ENCODE measurements at regions not wholly inside any gene's neighbourhood (a gene's known extent, or its start where the extent isn't known, plus 50 kb on each side); places are given as distances from the start of the nearest gene placed in this dataset.
"Not testable (repeated sequence)": the region's sequence is repeated elsewhere in the genome, so short reads cannot be mapped to it uniquely, and the experiment has no call there.

DNA sequence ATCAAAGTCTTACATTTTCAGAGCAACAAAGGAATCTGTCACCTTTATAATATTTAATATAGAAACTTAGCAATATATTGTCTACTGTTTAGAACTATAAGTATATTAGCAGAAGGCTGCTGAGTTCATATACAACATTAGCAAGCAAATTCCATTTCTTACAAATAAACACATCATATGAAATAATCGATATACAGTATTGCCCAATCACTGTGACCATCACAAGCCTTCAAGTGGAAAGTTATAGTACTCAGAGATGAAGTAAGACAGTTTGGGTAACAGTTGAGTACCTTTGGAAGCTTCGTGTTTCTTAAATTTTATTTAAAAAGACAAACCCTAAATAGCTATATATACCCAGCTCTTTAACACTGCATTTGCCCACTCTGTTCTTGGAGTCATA, 135.2 kb upstream of the IRX1 start:
- TF ChIP-seq, protein P1, sequence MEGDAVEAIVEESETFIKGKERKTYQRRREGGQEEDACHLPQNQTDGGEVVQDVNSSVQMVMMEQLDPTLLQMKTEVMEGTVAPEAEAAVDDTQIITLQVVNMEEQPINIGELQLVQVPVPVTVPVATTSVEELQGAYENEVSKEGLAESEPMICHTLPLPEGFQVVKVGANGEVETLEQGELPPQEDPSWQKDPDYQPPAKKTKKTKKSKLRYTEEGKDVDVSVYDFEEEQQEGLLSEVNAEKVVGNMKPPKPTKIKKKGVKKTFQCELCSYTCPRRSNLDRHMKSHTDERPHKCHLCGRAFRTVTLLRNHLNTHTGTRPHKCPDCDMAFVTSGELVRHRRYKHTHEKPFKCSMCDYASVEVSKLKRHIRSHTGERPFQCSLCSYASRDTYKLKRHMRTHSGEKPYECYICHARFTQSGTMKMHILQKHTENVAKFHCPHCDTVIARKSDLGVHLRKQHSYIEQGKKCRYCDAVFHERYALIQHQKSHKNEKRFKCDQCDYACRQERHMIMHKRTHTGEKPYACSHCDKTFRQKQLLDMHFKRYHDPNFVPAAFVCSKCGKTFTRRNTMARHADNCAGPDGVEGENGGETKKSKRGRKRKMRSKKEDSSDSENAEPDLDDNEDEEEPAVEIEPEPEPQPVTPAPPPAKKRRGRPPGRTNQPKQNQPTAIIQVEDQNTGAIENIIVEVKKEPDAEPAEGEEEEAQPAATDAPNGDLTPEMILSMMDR (IDR thresholded peaks at IDR 0.05; ENCODE audit: low read depth, low read length), result no peak
- no peak for DNase-seq (ENCODE audit: low read depth in 2 of 2)
- no peak overlapping the region for H3K4me3 ChIP-seq (replicated peaks in 1 of 2; ENCODE audit: low read depth in 2 of 2, low read length in 2 of 2)

DNA sequence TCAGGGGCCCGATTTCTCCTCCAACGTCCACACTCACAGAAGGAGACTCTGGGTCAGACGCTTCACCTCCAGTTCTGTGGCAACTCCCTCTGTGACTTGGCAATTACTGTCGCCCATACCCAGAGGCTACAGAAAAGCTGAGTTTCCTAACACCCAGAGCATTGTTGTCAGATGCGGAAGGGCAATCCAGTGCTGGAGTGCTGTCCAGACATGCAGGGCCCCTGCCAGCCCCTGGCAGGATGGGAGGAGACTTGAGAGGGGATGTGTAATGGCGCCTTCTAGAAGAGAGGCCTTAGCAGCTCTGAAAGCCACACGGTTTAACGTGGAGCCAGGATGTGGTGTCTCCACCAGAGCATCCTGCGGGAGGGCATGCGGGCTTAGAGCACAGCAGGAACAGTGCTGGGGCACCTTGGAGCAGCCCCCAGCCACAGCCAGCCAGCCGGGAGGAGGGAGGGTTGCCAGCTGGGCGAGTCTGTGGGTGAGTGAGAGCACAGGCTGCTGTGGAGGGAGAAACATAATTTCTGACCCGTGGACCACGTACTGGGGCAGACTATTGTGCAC, 139.4 kb upstream of the IRX1 start:
- TF ChIP-seq, protein P1 (IDR thresholded peaks at IDR 0.05; ENCODE audit: low read depth, low read length), result no peak
- no peak for DNase-seq (ENCODE audit: low read depth in 2 of 2)
- H3K4me3 ChIP-seq (replicated peaks in 1 of 2; ENCODE audit: low read depth in 2 of 2, low read length in 2 of 2), result no peak overlapping the region

GRCh38 chr5:3454028-3454427, 141.6 kb upstream of the IRX1 start:
- H3K4me3 ChIP-seq (replicated peaks in 1 of 2; ENCODE audit: low read depth in 2 of 2, low read length in 2 of 2); DNase-seq (ENCODE audit: low read depth in 2 of 2): not testable (repeated sequence)

GRCh38 chr5:3452622-3453021, 143.0 kb upstream of the IRX1 start:
- TF ChIP-seq, protein P1 (IDR thresholded peaks at IDR 0.05; ENCODE audit: low read depth, low read length), result no peak
- DNase-seq (ENCODE audit: low read depth in 2 of 2), result no peak
- H3K4me3 ChIP-seq (replicated peaks in 1 of 2; ENCODE audit: low read depth in 2 of 2, low read length in 2 of 2), result no peak overlapping the region

GRCh38 chr5:3451961-3452360, 143.7 kb upstream of the IRX1 start:
- H3K4me3 ChIP-seq (replicated peaks in 1 of 2; ENCODE audit: low read depth in 2 of 2, low read length in 2 of 2), result no peak overlapping the region
- DNase-seq (ENCODE audit: low read depth in 2 of 2), result no peak
- TF ChIP-seq, protein P1 (IDR thresholded peaks at IDR 0.05; ENCODE audit: low read depth, low read length), result no peak

- DNase-seq (ENCODE audit: low read depth in 2 of 2), result no peak
- TF ChIP-seq, protein P1 (IDR thresholded peaks at IDR 0.05; ENCODE audit: low read depth, low read length), result no peak
- no peak overlapping the region for H3K4me3 ChIP-seq (replicated peaks in 1 of 2; ENCODE audit: low read depth in 2 of 2, low read length in 2 of 2)
Observed at GRCh38 chr5:3449481-3449880, 146.2 kb upstream of the IRX1 start.

DNA sequence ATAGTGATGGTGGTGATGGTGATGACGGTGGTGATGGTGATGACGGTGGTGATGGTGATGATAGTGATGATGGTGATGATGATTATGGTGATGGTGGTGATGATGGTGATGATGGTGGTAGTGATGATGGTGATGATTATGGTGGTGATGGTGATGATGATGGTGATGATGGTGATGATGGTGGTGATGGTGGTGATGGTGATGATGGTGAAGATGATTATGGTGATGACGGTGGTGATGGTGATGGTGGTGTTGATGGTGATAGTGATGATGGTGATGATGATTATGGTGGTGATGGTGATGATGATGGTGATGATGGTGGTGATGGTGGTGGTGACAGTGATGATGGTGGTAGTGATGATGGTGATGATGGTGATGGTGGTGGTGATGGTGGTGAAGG, 149.2 kb upstream of the IRX1 start:
- TF ChIP-seq, protein P1 (IDR thresholded peaks at IDR 0.05; ENCODE audit: low read depth, low read length), result no peak
- no peak for DNase-seq (ENCODE audit: low read depth in 2 of 2)
- no peak overlapping the region for H3K4me3 ChIP-seq (replicated peaks in 1 of 2; ENCODE audit: low read depth in 2 of 2, low read length in 2 of 2)

GRCh38 chr5:3445517-3445916, 150.1 kb upstream of the IRX1 start:
- DNase-seq (ENCODE audit: low read depth in 2 of 2); H3K4me3 ChIP-seq (replicated peaks in 1 of 2; ENCODE audit: low read depth in 2 of 2, low read length in 2 of 2): not testable (repeated sequence)

All from cardiac fibroblast (primary cell).